ENCODE measurements at regions not wholly inside any gene's neighbourhood (a gene's known extent, or its start where the extent isn't known, plus 50 kb on each side); places are given as distances from the start of the nearest gene placed in this dataset.

GRCh38 chr6:137690034-137690433, 177.0 kb upstream of the TNFAIP3 start:
- no peak for TF ChIP-seq CTCF (IDR thresholded peaks at IDR 0.05)

- no peak for TF ChIP-seq CTCF (IDR thresholded peaks at IDR 0.05)
These were observed 176.3 kb upstream of the TNFAIP3 start for GRCh38 chr6:137690721-137691120.

- no peak for TF ChIP-seq CTCF (IDR thresholded peaks at IDR 0.05)
These were observed 174.8 kb upstream of the TNFAIP3 start for GRCh38 chr6:137692308-137692707.

- TF ChIP-seq CTCF (IDR thresholded peaks at IDR 0.05) = no peak
These were observed 174.3 kb upstream of the TNFAIP3 start for GRCh38 chr6:137692806-137693205.

- TF ChIP-seq CTCF (IDR thresholded peaks at IDR 0.05) = no peak
These were observed 173.3 kb upstream of the TNFAIP3 start for GRCh38 chr6:137693711-137694110.

- TF ChIP-seq CTCF (IDR thresholded peaks at IDR 0.05) = no peak
These were observed 170.3 kb upstream of the TNFAIP3 start for GRCh38 chr6:137696765-137697164.

GRCh38 chr6:137697267-137697938, 169.7 kb upstream of the TNFAIP3 start:
- no peak for TF ChIP-seq CTCF (IDR thresholded peaks at IDR 0.05)

GRCh38 chr6:137698636-137699030, 168.4 kb upstream of the TNFAIP3 start:
- no peak for TF ChIP-seq CTCF (IDR thresholded peaks at IDR 0.05)
